Fibroblast of mammary gland (primary cell): ENCODE measurements at regions not wholly inside any gene's neighbourhood (a gene's known extent, or its start where the extent isn't known, plus 50 kb on each side); places are given as distances from the start of the nearest gene placed in this dataset.
A peak's percentile ranks its signal among the peaks of the same experiment; 100 is the strongest.
"Not testable (repeated sequence)": the region's sequence is repeated elsewhere in the genome, so short reads cannot be mapped to it uniquely, and the experiment has no call there.

Experiments used
- DNase-seq: peaks from one replicate; pipeline ENCODE4 v3.0.0-alpha.2; 2010; ENCODE audit warnings: low read depth
- H3K4me3 ChIP-seq: 2 replicates; pipeline ENCODE4 v1.5.1; 2011; ENCODE audit warnings: low read depth, mild to moderate bottlenecking, low read length, moderate library complexity; ENCODE audit not compliant: control insufficient read depth
- TF ChIP-seq, protein P1 (sequence below): conservative IDR thresholded peaks from 2 replicates; pipeline ENCODE4 v1.5.1; 2011; ENCODE audit warnings: low read depth, low read length, inconsistent platforms; ENCODE audit not compliant: control insufficient read depth, insufficient read depth

- TF ChIP-seq, protein P1, sequence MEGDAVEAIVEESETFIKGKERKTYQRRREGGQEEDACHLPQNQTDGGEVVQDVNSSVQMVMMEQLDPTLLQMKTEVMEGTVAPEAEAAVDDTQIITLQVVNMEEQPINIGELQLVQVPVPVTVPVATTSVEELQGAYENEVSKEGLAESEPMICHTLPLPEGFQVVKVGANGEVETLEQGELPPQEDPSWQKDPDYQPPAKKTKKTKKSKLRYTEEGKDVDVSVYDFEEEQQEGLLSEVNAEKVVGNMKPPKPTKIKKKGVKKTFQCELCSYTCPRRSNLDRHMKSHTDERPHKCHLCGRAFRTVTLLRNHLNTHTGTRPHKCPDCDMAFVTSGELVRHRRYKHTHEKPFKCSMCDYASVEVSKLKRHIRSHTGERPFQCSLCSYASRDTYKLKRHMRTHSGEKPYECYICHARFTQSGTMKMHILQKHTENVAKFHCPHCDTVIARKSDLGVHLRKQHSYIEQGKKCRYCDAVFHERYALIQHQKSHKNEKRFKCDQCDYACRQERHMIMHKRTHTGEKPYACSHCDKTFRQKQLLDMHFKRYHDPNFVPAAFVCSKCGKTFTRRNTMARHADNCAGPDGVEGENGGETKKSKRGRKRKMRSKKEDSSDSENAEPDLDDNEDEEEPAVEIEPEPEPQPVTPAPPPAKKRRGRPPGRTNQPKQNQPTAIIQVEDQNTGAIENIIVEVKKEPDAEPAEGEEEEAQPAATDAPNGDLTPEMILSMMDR: no peak
- DNase-seq: no peak
- no peak overlapping the region for H3K4me3 ChIP-seq
Measured at GRCh38 chr10:44099511-44099910, 285.4 kb downstream of the CXCL12 start.

- not testable (repeated sequence) for DNase-seq
Measured at GRCh38 chr10:44096217-44096616, 288.7 kb downstream of the CXCL12 start.

DNA sequence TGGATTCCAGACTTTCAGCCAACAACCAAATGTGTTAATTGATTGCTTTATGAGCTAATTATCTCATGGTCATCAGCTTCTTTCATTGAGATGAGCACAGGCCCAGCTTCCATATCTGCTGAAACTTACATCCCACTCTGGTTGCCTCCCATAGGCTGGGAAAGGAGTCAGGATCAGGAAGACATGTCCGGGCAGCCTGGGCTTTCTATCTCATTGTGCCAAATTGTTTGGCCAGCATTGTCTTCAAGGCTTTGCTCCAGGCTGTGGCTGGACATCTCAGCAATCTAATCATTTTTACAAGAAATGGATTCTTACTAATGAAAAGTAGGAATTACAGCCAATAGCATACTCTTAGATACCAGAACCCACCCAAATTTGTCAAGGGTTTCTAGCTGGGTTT is 295.2 kb downstream of the CXCL12 start:
- DNase-seq: no peak
- H3K4me3 ChIP-seq: no peak overlapping the region
- TF ChIP-seq, protein P1: no peak

More at GRCh38 chr10:44096217-44096616, 288.7 kb downstream of the CXCL12 start:
- not testable (repeated sequence) for H3K4me3 ChIP-seq

DNA sequence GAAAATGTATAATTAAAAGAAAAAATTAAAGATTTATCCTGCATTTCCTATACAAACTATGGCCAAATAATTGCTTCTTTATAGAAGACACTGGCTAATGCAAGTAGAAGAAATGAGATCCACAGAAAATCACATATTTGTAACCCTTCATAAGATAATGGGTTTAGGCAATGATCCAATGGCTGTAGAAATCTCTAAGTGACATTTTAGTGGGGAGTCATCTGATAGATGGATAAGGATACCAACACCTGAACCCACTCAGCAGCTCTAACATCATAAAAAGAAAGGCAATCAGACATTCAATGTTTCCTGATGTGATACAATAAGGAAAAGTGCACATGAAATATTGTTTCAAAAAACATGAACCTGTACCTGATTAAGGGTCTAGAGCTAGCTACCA is 297.5 kb downstream of the CXCL12 start:
- no peak overlapping the region for H3K4me3 ChIP-seq
- TF ChIP-seq, protein P1: no peak

DNA sequence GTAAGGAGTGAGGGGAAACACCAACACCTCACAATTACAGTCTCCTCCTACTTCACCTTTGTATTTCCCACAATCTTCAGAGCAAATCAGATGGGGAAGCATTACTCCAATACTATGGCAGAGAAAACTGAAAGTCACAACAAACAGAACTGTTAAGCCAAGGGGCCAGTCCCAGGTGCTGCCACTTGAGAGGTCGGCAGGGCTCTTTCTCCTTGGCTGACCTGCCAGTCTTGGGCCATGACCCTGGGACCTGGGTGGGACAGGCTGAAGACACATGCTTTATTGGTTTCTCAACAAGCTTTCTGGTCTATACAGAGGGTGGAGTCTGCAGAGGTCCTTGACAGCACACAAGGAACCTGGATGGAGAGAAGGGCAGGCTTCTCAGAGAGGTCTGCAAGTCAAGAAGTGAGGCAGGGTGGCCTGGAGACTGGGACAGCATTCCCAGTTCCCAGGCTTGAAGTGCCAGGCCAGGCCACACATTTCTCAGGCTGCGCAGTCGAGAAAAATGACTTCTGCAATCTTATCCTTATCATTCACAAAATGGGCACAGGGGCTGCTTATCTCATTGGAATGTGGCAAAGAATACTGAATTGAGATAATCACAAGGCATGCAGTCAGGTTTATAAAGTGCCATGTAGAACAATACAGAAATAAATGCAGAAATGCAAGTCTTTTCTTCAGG is 301.0 kb downstream of the CXCL12 start:
- TF ChIP-seq, protein P1: no peak
- H3K4me3 ChIP-seq: no peak overlapping the region
- no peak for DNase-seq

More for the DNA sequence above, 297.5 kb downstream of the CXCL12 start:
- DNase-seq: no peak

DNA sequence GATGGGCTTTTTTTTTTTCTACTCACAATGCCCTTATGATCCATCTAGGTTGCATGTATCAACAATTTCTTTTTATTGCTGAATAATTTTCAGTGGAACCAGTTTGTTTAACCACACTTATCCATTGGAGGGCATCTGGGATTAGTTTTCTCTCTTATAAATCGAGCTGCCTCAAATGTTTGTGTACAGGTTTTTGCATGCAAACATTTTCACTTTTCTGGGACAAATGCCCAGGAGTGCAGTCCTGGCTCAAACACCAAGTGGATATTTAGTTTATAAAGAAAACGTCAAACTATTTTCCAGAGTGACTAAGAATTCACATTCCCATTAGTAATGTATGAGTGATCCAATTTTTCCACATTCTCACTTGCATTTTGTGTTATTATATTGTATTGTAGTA is 313.4 kb downstream of the CXCL12 start:
- TF ChIP-seq, protein P1: peak; percentile 10
- no peak overlapping the region for H3K4me3 ChIP-seq
- DNase-seq: peak; percentile 81

DNA sequence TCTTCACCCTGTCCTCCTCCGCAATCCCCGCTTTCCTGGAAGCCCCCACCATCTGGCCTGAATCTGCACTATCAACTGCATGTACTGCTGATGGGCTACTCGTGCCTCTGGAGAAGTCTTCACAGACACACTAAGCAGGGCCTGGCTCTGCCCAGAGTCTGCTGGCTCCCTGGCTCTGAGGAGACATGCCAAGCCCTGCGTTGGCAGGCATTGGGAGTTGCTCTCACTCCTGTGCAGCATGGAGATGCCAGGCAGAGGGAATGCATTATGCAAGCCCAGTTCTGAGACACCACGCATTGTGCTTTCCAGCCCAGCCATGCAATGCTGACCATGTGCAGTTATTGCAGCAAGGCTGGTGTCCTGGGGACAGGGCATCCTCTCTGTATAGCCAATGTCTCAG is 314.6 kb downstream of the CXCL12 start:
- TF ChIP-seq, protein P1: no peak
- no peak for DNase-seq
- no peak overlapping the region for H3K4me3 ChIP-seq
